AG09309 (cell line): ENCODE measurements at regions not wholly inside any gene's neighbourhood (a gene's known extent, or its start where the extent isn't known, plus 50 kb on each side); places are given as distances from the start of the nearest gene placed in this dataset.
"Not testable (repeated sequence)": the region's sequence is repeated elsewhere in the genome, so short reads cannot be mapped to it uniquely, and the experiment has no call there.

Experiments
- DNase-seq: peaks from one replicate; pipeline ENCODE4 v3.0.0-alpha.2; 2010; ENCODE audit warnings: low read depth
- H3K4me3 ChIP-seq: 2 replicates; pipeline ENCODE4 v1.5.1; 2011; ENCODE audit warnings: mild to moderate bottlenecking, low read depth, low read length, moderate library complexity; ENCODE audit not compliant: control insufficient read depth
- CTCF ChIP-seq: IDR thresholded peaks from 2 replicates; pipeline ENCODE4 v1.5.1; 2011; ENCODE audit warnings: mild to moderate bottlenecking, low read depth, low read length, inconsistent platforms; ENCODE audit not compliant: insufficient read depth, control insufficient read depth; ENCODE audit errors: missing control alignments

GRCh38 chr1:173307845-173308244 is 100.7 kb upstream of the TNFSF4 start:
- H3K4me3 ChIP-seq = no peak overlapping the region
- TF ChIP-seq CTCF = no peak
- DNase-seq = no peak

GRCh38 chr1:173314656-173315055 is 107.5 kb upstream of the TNFSF4 start:
- no peak for DNase-seq
- TF ChIP-seq CTCF = no peak
- H3K4me3 ChIP-seq = no peak overlapping the region

- TF ChIP-seq CTCF = no peak
- DNase-seq = no peak
- no peak overlapping the region for H3K4me3 ChIP-seq
Observed at GRCh38 chr1:173315296-173315695, 108.2 kb upstream of the TNFSF4 start.

- no peak overlapping the region for H3K4me3 ChIP-seq
- TF ChIP-seq CTCF = no peak
- no peak for DNase-seq
Observed at GRCh38 chr1:173318788-173319187, 111.7 kb upstream of the TNFSF4 start.

GRCh38 chr1:173324352-173324751 is 117.2 kb upstream of the TNFSF4 start:
- not testable (repeated sequence) for DNase-seq, H3K4me3 ChIP-seq

- not testable (repeated sequence) for H3K4me3 ChIP-seq, DNase-seq
Observed at GRCh38 chr1:173327987-173328386, 120.9 kb upstream of the TNFSF4 start.

- no peak for DNase-seq
- no peak for TF ChIP-seq CTCF
- no peak overlapping the region for H3K4me3 ChIP-seq
Observed at GRCh38 chr1:173328961-173329360, 121.8 kb upstream of the TNFSF4 start.

GRCh38 chr1:173329726-173330125 is 122.6 kb upstream of the TNFSF4 start:
- no peak for TF ChIP-seq CTCF
- no peak overlapping the region for H3K4me3 ChIP-seq
- no peak for DNase-seq
